ENCODE measurements at regions not wholly inside any gene's neighbourhood (a gene's known extent, or its start where the extent isn't known, plus 50 kb on each side); places are given as distances from the start of the nearest gene placed in this dataset.

DNA sequence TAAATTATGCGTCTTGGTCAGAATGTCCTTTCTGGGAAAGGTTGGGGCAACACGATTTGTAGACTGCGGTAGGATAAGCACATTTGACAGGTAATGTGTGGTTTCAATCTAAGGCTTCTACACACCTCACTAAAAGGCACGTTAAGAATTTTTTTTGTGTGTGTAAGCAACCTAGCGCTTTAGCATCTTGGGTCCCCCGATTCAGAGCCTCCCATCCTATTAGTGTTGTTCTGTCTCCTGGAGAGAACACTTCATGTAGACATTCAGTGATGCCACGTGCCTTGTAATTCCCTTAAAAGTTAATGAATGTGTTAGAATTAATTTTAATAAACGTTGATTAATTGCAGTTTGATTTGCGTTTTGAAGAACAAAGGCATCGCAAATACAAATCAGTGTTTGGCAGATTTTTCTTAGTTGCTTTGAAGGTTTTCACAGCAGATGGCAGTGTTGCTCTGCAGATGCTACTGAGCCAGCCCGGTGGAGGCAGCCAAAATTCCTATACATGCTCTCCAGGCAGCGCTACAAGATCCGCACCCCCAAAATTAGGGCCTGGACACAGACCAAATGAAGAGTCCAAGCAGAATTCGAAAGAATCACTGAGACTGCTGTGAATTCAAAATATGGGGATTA is 63.5 kb downstream of the OTOL1 start:
- Histone ChIP-seq H3K4me1 (ENCODE audit: insufficient read depth, low read length) (no peaks in the 10 kb centered on the region), H3K36me3 (replicated peaks in 1 of 2; ENCODE audit: control insufficient read depth in 1 of 2, insufficient read depth in 2 of 2, low read length in 2 of 2) (no peaks in the 10 kb centered on the region), H4K20me1 (ENCODE audit: insufficient read depth, low read length) (no peaks in the 10 kb centered on the region), H3K9me3 (ENCODE audit: low read length) (no peaks in the 10 kb centered on the region), H2AFZ (ENCODE audit: low read length) (no peak overlapping the region), H3K27me3 (ENCODE audit: control insufficient read depth in 1 of 2, insufficient read depth in 2 of 2, low read length in 2 of 2) (no peaks in the 10 kb centered on the region), H3K79me2 (ENCODE audit: insufficient read depth, low read length) (no peaks in the 10 kb centered on the region), H3K4me2 (ENCODE audit: low read depth, low read length) (no peak overlapping the region), H3K9ac (ENCODE audit: insufficient read depth, low read depth, low read length) (no peak overlapping the region), H3K27ac (ENCODE audit: extremely low read length, insufficient read depth, low read length) (no peak overlapping the region), H3K4me3 (replicated peaks in 1 of 3; ENCODE audit: insufficient read depth in 1 of 3, low read depth in 2 of 3, low read length in 3 of 3) (no peak overlapping the region)
- POLR2A ChIA-PET = no interaction called here
- DNase-seq (ENCODE audit: low spot score) = peak; percentile 28
- CTCF ChIA-PET (ENCODE audit: low intra/inter-chr PET ratio, low total read pairs) = interaction anchor here (1.1 to 2.0 kb wide), 3 partner anchors 292 to 1930 kb away, joined by 3 to 12 read pairs (median 3); no protein-coding TSS in a partner anchor
- peak; percentile 83 for ATAC-seq
- in situ Hi-C loops (cut with HindIII; ENCODE audit: extremely low pct_ligation_motif_present, low pct_unique_long_range_greater_than_20kb) = loop anchor here (25.0 kb wide), 1 partner anchor 1927 kb away; no protein-coding TSS in a partner anchor
- peak; percentile 55 for FAIRE-seq
- WGBS (ENCODE audit: low lambda C conversion rate) = 20% methylated on average over 14 of the region's 14 CpGs
- TF ChIP-seq, protein P1, sequence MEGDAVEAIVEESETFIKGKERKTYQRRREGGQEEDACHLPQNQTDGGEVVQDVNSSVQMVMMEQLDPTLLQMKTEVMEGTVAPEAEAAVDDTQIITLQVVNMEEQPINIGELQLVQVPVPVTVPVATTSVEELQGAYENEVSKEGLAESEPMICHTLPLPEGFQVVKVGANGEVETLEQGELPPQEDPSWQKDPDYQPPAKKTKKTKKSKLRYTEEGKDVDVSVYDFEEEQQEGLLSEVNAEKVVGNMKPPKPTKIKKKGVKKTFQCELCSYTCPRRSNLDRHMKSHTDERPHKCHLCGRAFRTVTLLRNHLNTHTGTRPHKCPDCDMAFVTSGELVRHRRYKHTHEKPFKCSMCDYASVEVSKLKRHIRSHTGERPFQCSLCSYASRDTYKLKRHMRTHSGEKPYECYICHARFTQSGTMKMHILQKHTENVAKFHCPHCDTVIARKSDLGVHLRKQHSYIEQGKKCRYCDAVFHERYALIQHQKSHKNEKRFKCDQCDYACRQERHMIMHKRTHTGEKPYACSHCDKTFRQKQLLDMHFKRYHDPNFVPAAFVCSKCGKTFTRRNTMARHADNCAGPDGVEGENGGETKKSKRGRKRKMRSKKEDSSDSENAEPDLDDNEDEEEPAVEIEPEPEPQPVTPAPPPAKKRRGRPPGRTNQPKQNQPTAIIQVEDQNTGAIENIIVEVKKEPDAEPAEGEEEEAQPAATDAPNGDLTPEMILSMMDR (CRISPR knock-in tag; IDR thresholded peaks at IDR 0.05) = peak; percentile 72
- TF ChIP-seq, protein P2, sequence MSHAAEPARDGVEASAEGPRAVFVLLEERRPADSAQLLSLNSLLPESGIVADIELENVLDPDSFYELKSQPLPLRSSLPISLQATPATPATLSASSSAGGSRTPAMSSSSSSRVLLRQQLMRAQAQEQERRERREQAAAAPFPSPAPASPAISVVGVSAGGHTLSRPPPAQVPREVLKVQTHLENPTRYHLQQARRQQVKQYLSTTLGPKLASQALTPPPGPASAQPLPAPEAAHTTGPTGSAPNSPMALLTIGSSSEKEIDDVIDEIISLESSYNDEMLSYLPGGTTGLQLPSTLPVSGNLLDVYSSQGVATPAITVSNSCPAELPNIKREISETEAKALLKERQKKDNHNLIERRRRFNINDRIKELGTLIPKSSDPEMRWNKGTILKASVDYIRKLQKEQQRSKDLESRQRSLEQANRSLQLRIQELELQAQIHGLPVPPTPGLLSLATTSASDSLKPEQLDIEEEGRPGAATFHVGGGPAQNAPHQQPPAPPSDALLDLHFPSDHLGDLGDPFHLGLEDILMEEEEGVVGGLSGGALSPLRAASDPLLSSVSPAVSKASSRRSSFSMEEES (CRISPR knock-in tag; IDR thresholded peaks at IDR 0.05) = no peak
- TF ChIP-seq STAG1 (CRISPR knock-in tag; IDR thresholded peaks at IDR 0.05) (peak; percentile 83), FOXK2 (IDR thresholded peaks at IDR 0.05) (no peak), NFIC (IDR thresholded peaks at IDR 0.05; ENCODE audit: low read length) (no peak), SMC3 (IDR thresholded peaks at IDR 0.05; ENCODE audit: low read length) (peak; percentile 32; the same call in 1 of the 2 replicates), RAD21 (CRISPR knock-in tag; IDR thresholded peaks at IDR 0.05) (0 out of 2 replicates have a peak, but pooled peaks have one; percentile 34)
- no TSS peak for BruUV-seq (replicated peaks)
- intact Hi-C loops (cut with micrococcal nuclease; ENCODE audit: unreplicated experiment) = loop anchor here (1.0 to 2.0 kb wide), 2 partner anchors 1483 to 1930 kb away; no protein-coding TSS in a partner anchor

Data from HepG2 (cell line).